ENCODE measurements at regions not wholly inside any gene's neighbourhood (a gene's known extent, or its start where the extent isn't known, plus 50 kb on each side); places are given as distances from the start of the nearest gene placed in this dataset.

DNA sequence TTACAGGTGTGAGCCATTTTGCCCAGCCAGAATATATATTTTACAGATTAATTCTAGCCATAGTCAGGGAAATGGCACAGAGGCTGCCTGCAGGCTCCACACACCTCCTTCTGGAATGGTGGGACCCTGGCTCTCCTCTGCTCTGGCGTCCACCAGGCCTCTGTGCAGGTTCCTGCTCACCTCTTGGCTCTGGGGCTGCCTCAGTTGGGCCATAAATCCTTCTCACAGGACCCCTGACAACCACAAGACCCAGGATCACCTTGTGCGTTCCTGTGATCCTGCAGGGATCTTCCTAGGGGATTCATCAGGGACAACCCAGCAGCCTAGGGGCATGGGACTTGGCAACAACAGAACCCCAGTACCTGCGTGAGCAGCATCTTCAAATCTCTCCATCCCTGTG is 93.0 kb upstream of the FSTL4 start:
- 80 to 88% (median 81%) methylated on average over 2 to 3 of the region's 3 CpGs for WGBS, 4 donors
- Histone ChIP-seq H3K36me3 (replicated peaks in 1 of 2) (no peaks in the 10 kb centered on the region), H3K9me3 (replicated peaks in 1 of 3) (no peaks in the 10 kb centered on the region), H3K27ac (no peak overlapping the region), H3K27me3 (no peaks in the 10 kb centered on the region), H3K4me1 (replicated peaks in 1 of 2) (no peaks in the 10 kb centered on the region), H3K4me3 (no peak overlapping the region)
- intact Hi-C loops (cut with DNase I), result no loop called here
- TF ChIP-seq POLR2A (IDR thresholded peaks at IDR 0.05), result no peak
- TF ChIP-seq, protein P1, sequence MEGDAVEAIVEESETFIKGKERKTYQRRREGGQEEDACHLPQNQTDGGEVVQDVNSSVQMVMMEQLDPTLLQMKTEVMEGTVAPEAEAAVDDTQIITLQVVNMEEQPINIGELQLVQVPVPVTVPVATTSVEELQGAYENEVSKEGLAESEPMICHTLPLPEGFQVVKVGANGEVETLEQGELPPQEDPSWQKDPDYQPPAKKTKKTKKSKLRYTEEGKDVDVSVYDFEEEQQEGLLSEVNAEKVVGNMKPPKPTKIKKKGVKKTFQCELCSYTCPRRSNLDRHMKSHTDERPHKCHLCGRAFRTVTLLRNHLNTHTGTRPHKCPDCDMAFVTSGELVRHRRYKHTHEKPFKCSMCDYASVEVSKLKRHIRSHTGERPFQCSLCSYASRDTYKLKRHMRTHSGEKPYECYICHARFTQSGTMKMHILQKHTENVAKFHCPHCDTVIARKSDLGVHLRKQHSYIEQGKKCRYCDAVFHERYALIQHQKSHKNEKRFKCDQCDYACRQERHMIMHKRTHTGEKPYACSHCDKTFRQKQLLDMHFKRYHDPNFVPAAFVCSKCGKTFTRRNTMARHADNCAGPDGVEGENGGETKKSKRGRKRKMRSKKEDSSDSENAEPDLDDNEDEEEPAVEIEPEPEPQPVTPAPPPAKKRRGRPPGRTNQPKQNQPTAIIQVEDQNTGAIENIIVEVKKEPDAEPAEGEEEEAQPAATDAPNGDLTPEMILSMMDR (IDR thresholded peaks at IDR 0.05), result no peak
- DNase-seq, result peak in 2 of 7 donors; percentile 7

DNA sequence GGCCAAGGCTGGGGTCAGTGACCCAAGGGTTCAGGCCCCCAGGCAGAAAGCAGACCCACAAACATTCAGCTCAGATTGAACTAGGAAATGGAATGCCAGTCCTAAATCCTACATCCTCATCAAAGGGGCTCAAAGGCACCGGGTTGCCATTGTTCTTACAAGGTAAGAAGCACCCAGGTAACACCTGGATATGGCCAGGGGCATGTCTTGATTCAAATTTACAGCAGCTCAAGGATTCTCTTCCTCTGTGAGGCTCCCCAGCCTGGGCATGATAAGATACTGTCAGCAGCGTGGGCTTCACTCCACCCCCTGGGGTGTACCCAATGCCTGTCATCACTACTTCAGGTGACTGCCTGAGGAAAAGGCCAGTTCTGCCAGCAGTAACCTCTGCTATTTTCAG is 92.1 kb upstream of the FSTL4 start:
- no peak for TF ChIP-seq POLR2A (IDR thresholded peaks at IDR 0.05)
- TF ChIP-seq, protein P1 (IDR thresholded peaks at IDR 0.05), result no peak
- no peaks in the 10 kb centered on the region for H3K4me1 ChIP-seq (replicated peaks in 1 of 2)
- no peak overlapping the region for H3K4me3 ChIP-seq
- peak in 2 of 7 donors; percentile 1 to 14 for DNase-seq
- no peaks in the 10 kb centered on the region for H3K36me3 ChIP-seq (replicated peaks in 1 of 2)
- no peaks in the 10 kb centered on the region for H3K27me3 ChIP-seq
- 93 to 100% (median 97%) methylated on average over 2 of the region's 2 CpGs; no CpG with 5 or more reads in 1 of the 4 donors for WGBS, 4 donors
- H3K27ac ChIP-seq, result no peak overlapping the region
- intact Hi-C loops (cut with DNase I), result no loop called here
- no peaks in the 10 kb centered on the region for H3K9me3 ChIP-seq (replicated peaks in 1 of 3)

DNA sequence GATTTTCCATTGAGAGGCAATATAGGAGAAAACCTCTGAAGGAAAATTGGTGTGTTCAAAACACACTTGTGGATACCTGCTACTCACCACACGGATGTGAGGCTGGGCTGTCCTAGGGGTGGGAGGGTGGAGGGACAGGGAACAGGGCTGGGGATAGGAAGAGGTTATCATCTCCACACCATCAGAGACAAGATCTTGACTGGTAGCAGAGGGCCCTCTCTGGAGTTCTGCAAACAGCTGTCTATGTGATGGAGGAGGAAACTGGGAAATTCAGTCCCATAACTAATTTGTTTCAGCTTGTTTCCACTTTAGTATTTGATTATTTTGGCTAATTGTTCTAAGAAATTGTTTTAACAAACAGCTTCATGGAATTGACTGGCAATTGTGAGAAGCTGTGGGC is 91.6 kb upstream of the FSTL4 start:
- Histone ChIP-seq H3K27me3 (no peaks in the 10 kb centered on the region), H3K4me3 (no peak overlapping the region), H3K36me3 (replicated peaks in 1 of 2) (no peaks in the 10 kb centered on the region), H3K9me3 (replicated peaks in 1 of 3) (no peaks in the 10 kb centered on the region), H3K27ac (no peak overlapping the region), H3K4me1 (replicated peaks in 1 of 2) (no peaks in the 10 kb centered on the region)
- intact Hi-C loops (cut with DNase I), result no loop called here
- WGBS, 4 donors, result 73 to 100% (median 90%) methylated on average over 1 of the region's 1 CpG
- no peak for DNase-seq
- TF ChIP-seq, protein P1 (IDR thresholded peaks at IDR 0.05), result no peak
- TF ChIP-seq POLR2A (IDR thresholded peaks at IDR 0.05), result no peak

DNA sequence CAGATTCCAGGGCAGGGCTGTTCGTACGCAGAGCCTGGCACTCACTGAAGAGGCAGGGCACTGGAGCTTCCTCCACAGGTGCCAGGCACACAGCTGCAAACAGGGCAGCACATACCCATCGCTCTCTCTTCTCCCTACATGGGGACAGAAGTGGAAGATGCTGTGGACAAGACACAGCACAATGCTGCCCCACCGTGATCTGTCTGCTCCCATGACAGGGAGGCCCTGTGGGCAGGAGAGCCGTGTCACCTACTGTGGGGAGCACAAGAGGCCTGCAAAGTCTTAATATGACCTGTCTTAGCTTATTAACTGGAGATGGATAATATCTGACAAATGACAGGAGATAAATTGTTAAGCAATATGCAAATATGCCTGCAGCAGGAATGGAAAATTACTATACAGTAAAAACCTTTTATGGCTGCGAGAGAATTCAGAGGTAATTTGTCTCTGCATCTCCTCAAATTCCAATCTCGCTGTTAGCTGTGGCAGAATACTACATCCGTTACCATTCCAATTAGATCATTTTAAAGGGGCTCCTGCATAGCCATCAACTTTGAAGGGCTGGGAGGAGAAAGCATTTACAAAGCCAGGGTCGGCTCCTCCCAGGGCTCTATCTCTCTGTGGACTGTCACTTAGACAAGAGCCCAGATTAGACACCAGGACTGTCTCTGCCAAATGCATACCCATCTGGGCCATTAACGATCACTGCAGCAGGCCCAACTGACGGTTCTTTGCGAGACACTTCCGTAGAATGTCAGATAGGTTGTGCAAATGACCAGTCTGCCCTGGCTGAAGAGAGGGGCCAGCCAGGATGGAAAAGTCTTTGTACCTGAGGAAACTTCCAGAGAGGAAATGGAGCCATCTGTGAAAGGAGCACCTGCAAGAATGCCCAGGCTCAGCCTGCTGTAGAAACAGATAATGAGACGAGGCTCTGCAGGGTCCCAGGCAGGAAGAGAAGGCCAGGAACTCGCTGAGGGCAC is 90.7 kb upstream of the FSTL4 start:
- Histone ChIP-seq H3K27me3 (no peaks in the 10 kb centered on the region), H3K4me3 (no peak overlapping the region), H3K9me3 (replicated peaks in 1 of 3) (no peaks in the 10 kb centered on the region), H3K27ac (no peak overlapping the region), H3K36me3 (replicated peaks in 1 of 2) (no peaks in the 10 kb centered on the region), H3K4me1 (replicated peaks in 1 of 2) (no peaks in the 10 kb centered on the region)
- peak in 1 of 7 donors; percentile 3 for DNase-seq
- 90 to 95% (median 91%) methylated on average over 9 to 15 of the region's 15 CpGs for WGBS, 4 donors
- intact Hi-C loops (cut with DNase I), result no loop called here
- TF ChIP-seq, protein P1 (IDR thresholded peaks at IDR 0.05), result no peak
- TF ChIP-seq POLR2A (IDR thresholded peaks at IDR 0.05), result no peak

Data from adrenal gland (tissue), 9 donors.